H1 (cell line): ENCODE measurements at regions not wholly inside any gene's neighbourhood (a gene's known extent, or its start where the extent isn't known, plus 50 kb on each side); places are given as distances from the start of the nearest gene placed in this dataset.

Experiments used
- BCL11A ChIP-seq, 2 experiments: IDR thresholded peaks; one replicate each; pipeline ENCODE4 v1.6.1; 2011; ENCODE audit warnings: low read depth in 2 of 2, low read length in 2 of 2, mild to moderate bottlenecking in 2 of 2
- CHD7 ChIP-seq: fragments of 300-600 bp; sonication (generic); IDR thresholded peaks from 2 replicates; pipeline ENCODE4 v1.7.1; 2012; ENCODE audit warnings: low read length, moderate library complexity, mild to moderate bottlenecking, inconsistent platforms; ENCODE audit not compliant: insufficient replicate concordance
- POU5F1 ChIP-seq: IDR thresholded peaks from 2 replicates; pipeline ENCODE4 v1.6.1; 2011; ENCODE audit warnings: low read depth, mild to moderate bottlenecking, low read length, moderate library complexity
- RBBP5 ChIP-seq: IDR thresholded peaks from 2 replicates; pipeline ENCODE4 v1.7.1; 2012; ENCODE audit warnings: low read depth, mild to moderate bottlenecking, inconsistent platforms, low read length, moderate library complexity, borderline replicate concordance

- TF ChIP-seq CHD7, result no peak
- TF ChIP-seq RBBP5, result no peak
- no peak for TF ChIP-seq POU5F1
- no peak for TF ChIP-seq BCL11A (IDR thresholded peaks at IDR 0.05; ENCODE audit: low read depth in 2 of 2, low read length in 2 of 2)
These were observed 151.3 kb upstream of the KCNIP4 start (continued) for GRCh38 chr4:22099896-22100295.
